ENCODE measurements at regions not wholly inside any gene's neighbourhood (a gene's known extent, or its start where the extent isn't known, plus 50 kb on each side); places are given as distances from the start of the nearest gene placed in this dataset.
A peak's percentile ranks its signal among the peaks of the same experiment; 100 is the strongest.
"Not testable (repeated sequence)": the region's sequence is repeated elsewhere in the genome, so short reads cannot be mapped to it uniquely, and the experiment has no call there.

DNA sequence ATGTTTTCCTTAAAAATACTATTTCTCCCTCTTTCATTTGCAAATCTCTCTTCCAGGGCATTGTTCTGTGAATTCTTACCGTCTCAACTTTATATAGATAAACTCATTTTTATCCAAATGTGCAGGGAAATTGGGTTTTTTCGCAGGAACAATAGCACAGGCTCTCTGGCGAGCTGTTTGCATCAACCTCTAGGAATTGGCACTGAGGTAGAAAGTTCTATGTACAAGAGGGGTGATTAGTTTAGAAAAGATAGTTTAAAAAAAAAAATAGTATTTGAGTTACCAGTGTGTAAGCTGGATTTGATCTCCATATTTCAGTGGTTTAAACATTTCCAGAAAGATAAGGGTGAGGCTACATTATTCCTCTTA lies 129.7 kb upstream of the BTN3A2 start:
- DNase-seq = no peak

- DNase-seq = not testable (repeated sequence)
These were observed 125.6 kb upstream of the BTN3A2 start for GRCh38 chr6:26239415-26239814.

- no peak for DNase-seq
These were observed 124.6 kb upstream of the BTN3A2 start for GRCh38 chr6:26240157-26241032.

GRCh38 chr6:26241033-26241895 lies 123.7 kb upstream of the BTN3A2 start:
- DNase-seq = no peak

DNA sequence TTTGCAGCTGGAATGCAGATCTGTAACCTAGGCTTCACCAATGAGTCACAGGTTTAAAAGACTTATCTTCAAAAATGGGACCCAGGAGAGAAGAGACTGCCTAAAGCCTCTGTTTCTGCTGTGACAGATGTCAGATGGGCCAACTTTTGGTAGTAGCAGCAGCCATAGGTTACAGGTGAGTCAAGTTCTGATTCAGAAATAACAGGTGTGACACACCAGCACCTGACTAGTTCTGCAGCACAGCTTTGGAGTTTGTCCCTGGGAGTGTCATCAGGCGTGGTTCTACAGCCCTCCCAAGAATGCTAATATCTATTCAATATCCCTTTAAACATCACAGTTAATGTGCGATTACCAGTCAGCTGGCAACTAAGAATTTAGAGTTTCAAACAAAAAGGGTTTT lies 121.9 kb upstream of the BTN3A2 start:
- no peak for DNase-seq

- DNase-seq = no peak
These were observed 121.2 kb upstream of the BTN3A2 start for GRCh38 chr6:26243752-26244151.

DNA sequence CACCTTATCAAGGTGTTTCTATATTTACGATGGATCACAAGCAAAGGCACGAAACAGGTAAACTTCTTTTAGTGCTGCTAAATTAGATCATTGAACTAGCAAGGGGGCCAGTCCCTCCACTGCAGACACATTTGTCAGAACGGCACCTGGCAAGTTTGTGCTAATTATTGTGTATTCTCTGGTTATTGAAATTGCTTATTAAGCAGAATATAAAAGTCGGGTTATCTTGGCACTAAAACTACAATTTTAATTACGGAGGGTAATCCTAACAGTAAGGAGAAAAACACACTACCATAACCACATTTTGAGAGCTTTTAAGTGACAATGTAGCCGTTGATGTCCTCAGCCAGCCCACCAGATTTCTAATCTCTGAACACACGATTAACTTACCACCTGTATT lies 118.9 kb upstream of the BTN3A2 start:
- DNase-seq = no peak

DNA sequence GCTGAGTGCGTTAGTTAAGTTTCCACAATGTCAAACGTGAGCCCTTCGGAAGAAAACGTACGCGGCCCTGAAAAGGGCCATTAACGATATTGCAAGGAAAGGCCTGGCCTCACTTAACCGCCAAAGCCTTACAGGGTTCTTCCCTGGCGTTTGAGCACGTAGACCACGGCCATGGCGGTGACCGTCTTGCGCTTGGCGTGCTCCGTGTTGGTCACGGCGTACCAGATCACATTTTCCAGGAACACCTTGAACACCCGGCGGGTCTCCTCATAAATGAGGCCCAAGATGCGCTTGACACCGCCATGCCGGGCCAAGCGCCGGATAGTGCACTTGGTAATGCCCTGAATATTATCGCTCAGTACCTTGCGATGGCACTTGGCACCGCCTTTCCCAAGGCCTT lies 118.4 kb upstream of the BTN3A2 start:
- DNase-seq = no peak

DNA sequence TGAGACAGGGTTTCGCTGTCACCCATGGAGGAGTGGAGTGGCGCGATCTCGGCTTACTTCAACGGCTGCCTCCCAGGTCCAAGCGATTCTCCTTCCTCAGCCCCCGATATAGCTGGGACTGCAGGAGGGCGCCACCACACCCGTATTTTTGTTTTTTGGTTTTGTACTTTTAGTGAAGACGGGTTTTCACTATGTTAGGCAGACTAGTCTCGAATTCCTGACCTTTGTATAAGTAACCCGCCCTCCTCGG lies 115.4 kb upstream of the BTN3A2 start:
- DNase-seq = no peak

DNA sequence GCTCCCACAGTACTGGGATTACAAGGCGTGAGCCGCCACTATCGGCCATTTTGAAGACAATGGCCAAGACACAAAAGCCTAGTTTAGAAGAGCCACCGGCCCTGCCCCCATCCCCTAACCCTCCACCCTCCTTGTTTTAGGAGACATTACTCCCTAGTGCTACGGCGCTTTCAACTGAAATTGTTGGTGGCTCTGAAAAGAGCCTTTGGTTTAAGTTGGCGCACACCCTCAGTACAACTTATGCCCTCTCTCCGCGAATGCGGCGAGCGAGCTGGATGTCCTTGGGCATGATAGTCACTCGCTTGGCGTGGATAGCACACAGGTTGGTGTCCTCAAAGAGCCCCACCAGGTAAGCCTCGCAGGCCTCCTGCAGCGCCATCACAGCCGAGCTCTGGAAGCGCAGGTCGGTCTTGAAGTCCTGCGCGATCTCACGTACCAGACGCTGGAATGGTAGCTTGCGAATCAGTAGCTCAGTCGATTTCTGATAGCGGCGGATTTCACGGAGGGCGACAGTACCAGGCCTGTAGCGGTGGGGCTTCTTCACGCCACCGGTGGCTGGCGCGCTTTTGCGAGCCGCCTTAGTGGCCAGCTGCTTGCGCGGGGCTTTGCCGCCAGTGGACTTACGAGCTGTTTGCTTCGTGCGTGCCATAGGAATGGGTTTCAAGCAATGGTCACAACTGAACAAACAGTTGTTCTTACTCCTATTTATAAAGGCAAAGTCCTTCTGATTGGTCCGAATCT lies 114.9 kb upstream of the BTN3A2 start:
- DNase-seq = peak; percentile 51

GRCh38 chr6:26250698-26251044 lies 114.3 kb upstream of the BTN3A2 start:
- DNase-seq = no peak

GRCh38 chr6:26251354-26252076 lies 113.5 kb upstream of the BTN3A2 start:
- peak; percentile 49 for DNase-seq

- DNase-seq = no peak
These were observed 112.9 kb upstream of the BTN3A2 start for GRCh38 chr6:26252077-26252472.

DNA sequence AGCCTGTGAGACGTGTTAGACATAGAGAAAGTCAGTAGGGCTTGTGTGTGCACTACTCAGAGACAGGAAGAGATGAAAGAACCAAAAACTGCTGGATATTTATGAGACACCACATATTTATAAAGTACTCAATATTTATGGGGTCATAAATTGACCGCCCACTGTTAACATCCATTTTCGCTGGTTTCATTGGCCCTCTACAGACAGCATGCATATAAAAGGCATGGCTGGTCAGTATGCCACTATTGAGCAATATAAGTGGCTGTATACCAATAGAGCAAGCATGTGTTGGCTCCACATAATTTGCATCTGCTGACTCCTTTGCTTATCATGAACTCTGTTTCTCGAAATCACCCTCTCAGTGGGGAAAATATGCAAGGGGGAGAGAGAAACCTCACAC lies 110.3 kb upstream of the BTN3A2 start:
- DNase-seq = no peak

- no peak for DNase-seq
These were observed 107.7 kb upstream of the BTN3A2 start for GRCh38 chr6:26257272-26257671.

- no peak for DNase-seq
These were observed 106.6 kb upstream of the BTN3A2 start for GRCh38 chr6:26258212-26258977.

DNA sequence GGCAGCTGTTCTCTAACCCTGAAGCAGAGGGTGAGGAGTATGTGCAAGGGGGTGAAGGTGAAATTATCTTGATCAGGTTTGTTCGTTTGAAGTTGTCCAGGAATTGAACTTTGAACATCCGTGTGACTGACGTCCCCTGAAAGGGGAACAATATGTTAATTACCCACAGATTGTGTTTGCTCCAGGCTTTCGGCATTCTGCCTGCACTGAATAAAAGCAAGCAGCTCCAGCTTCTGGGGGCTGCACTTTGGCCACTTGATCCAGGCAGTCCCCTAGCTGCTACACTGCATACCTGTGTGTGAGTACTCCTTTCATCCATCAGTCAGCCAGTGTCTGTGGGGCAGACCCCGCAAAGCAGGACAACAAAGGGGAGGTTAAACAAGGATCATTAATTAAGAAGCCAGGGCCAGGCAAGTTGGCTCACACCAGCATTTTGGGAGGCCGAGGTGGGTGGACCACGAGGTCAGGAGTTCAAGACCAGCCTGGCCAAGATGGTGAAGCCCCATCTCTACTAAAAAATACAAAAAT lies 104.8 kb upstream of the BTN3A2 start:
- no peak for DNase-seq

DNA sequence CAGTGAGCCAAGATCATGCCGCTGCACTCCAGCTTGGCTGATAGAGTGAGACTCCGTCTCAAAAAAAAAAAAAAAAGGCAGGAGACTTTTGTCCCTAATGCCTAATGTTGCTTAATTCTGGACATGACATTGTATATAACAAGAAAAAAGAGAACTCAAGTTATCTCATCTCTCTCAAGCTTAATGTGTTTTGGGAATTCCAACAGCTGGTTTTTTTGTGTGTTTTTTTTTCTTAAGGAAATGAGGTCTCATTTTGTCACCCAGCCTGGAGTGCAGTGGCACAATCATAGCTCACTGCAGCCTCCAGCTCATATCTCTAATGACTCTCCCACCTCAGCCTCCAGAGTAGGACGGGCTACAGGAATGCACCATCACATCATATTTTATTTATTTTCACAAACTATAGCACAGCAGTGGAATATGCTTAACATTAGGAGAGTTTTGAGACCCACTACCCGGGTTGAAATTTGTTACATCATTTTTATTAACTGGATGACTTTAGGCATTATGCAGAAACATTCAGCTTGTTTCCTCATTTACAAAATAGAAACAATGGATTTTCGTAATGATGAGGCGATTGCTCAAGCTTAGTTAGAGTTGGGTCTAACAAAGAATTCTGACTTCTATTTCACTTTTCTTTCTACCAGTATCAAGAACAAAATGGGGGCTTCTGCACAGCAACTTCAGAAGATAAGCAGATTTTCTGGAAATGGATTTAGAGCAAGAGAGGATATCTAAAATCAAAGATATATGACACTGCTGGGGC lies 104.1 kb upstream of the BTN3A2 start:
- DNase-seq = no peak

- no peak for DNase-seq
These were observed 100.5 kb upstream of the BTN3A2 start for GRCh38 chr6:26264547-26264946.

DNA sequence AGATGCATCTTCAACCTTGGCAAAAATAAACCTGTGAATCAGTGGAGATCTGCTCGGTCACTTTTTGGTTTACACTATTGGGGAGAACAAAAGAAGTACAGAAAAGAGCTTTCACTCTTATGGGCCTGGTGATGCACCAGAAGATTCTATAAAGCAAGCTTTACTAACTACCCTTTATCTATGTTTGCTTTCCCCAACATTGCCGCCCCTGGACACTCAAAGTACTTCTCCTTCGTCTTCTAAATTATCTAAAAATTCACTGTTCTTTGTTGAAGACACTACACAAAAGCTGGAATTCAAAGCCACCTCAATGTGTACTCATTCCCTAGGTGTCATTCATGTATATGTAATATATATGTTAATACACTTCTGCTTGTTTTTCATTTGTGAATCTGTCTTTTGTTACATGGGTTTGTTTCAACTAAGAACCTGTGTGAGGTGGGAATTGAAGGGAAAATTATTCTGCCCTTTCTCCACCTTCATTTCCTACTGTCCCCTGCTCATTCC lies 97.9 kb upstream of the BTN3A2 start:
- no peak for DNase-seq

Data from NCI-H510A (cell line).